ENCODE measurements at regions not wholly inside any gene's neighbourhood (a gene's known extent, or its start where the extent isn't known, plus 50 kb on each side); places are given as distances from the start of the nearest gene placed in this dataset.

DNA sequence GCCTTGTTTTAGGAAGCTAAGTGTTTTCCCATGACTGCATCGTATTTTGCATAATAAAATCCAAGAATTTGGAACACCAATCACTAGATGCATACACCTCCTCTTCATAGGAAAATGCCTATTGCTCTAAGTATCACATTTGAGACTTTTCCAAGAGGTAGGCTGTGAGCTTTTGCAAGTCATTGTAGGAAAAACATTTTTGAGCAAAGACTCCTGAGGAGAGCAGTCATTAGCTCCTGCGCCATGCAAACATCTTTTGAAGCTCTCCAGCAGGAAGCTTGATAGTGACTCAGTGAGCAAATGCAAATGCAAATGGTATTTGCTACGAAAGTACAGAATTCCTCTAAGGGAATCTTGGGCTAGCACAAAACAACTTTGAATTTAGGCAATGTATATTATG is 750.4 kb downstream of the QKI start:
- Histone ChIP-seq H3K4me3 (ENCODE audit: low read length) (no peak overlapping the region), H3K36me3 (replicated peaks; ENCODE audit: insufficient read depth, low read length) (no peaks in the 10 kb centered on the region), H3K4me1 (ENCODE audit: low read length) (no peaks in the 10 kb centered on the region), H3K9me2 (replicated peaks; ENCODE audit: insufficient read depth, low read length) (no peaks in the 10 kb centered on the region), H3K27ac (ENCODE audit: low read length) (no peak overlapping the region), H4K20me1 (ENCODE audit: insufficient read depth, low read length) (no peaks in the 10 kb centered on the region), H3K27me3 (replicated peaks; ENCODE audit: insufficient read depth, low read length) (no peaks in the 10 kb centered on the region), H3F3A (ENCODE audit: insufficient read depth, low read length) (no peaks in the 10 kb centered on the region), H3K4me2 (ENCODE audit: low read depth, low read length) (no peak overlapping the region), H3K9ac (ENCODE audit: low read length) (no peak overlapping the region), H3K9me3 (replicated peaks; ENCODE audit: insufficient read depth, low read length) (no peaks in the 10 kb centered on the region), H2AFZ (ENCODE audit: low read length) (no peak overlapping the region), H3K79me2 (ENCODE audit: low read length) (no peaks in the 10 kb centered on the region)
- DNase-seq = no peak
- TF ChIP-seq, protein P1, sequence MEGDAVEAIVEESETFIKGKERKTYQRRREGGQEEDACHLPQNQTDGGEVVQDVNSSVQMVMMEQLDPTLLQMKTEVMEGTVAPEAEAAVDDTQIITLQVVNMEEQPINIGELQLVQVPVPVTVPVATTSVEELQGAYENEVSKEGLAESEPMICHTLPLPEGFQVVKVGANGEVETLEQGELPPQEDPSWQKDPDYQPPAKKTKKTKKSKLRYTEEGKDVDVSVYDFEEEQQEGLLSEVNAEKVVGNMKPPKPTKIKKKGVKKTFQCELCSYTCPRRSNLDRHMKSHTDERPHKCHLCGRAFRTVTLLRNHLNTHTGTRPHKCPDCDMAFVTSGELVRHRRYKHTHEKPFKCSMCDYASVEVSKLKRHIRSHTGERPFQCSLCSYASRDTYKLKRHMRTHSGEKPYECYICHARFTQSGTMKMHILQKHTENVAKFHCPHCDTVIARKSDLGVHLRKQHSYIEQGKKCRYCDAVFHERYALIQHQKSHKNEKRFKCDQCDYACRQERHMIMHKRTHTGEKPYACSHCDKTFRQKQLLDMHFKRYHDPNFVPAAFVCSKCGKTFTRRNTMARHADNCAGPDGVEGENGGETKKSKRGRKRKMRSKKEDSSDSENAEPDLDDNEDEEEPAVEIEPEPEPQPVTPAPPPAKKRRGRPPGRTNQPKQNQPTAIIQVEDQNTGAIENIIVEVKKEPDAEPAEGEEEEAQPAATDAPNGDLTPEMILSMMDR (IDR thresholded peaks at IDR 0.05; ENCODE audit: low read length) = no peak
- TF ChIP-seq EZH2 (optimal IDR thresholded peaks at IDR 0.05; ENCODE audit: low read depth, low read length) (no peak), EZH2phosphoT487 (IDR thresholded peaks at IDR 0.05; ENCODE audit: low read length) (no peak)

DNA sequence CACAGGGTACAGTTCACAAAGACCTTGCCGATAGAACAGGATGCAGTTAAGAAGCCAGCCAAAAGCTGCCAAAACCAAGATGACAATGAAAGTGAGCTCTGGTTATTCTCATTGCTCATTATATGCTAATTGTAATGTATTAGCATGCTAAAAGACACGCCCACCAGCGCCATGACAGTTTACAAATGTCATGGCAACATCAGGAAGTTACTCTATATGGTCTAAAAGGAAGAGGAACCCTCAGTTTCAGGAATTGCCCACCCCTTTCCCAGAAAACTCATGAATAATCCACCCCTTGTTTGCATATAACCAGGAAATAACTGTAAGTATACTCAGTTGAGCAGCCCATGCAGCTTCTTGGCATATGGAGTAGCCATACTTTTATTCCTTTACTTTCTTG is 748.7 kb downstream of the QKI start:
- Histone ChIP-seq H3K79me2 (ENCODE audit: low read length) (no peaks in the 10 kb centered on the region), H3F3A (ENCODE audit: insufficient read depth, low read length) (no peaks in the 10 kb centered on the region), H3K9me2 (replicated peaks; ENCODE audit: insufficient read depth, low read length) (no peaks in the 10 kb centered on the region), H3K4me3 (ENCODE audit: low read length) (no peak overlapping the region), H3K9me3 (replicated peaks; ENCODE audit: insufficient read depth, low read length) (no peaks in the 10 kb centered on the region), H3K4me2 (ENCODE audit: low read depth, low read length) (no peak overlapping the region), H3K4me1 (ENCODE audit: low read length) (no peaks in the 10 kb centered on the region), H3K27ac (ENCODE audit: low read length) (no peak overlapping the region), H3K9ac (ENCODE audit: low read length) (no peak overlapping the region), H4K20me1 (ENCODE audit: insufficient read depth, low read length) (no peaks in the 10 kb centered on the region), H3K27me3 (replicated peaks; ENCODE audit: insufficient read depth, low read length) (no peaks in the 10 kb centered on the region), H2AFZ (ENCODE audit: low read length) (no peak overlapping the region), H3K36me3 (replicated peaks; ENCODE audit: insufficient read depth, low read length) (no peaks in the 10 kb centered on the region)
- TF ChIP-seq, protein P1 (IDR thresholded peaks at IDR 0.05; ENCODE audit: low read length) = no peak
- TF ChIP-seq EZH2phosphoT487 (IDR thresholded peaks at IDR 0.05; ENCODE audit: low read length) = no peak
- no peak for TF ChIP-seq EZH2 (optimal IDR thresholded peaks at IDR 0.05; ENCODE audit: low read depth, low read length)
- no peak for DNase-seq

DNA sequence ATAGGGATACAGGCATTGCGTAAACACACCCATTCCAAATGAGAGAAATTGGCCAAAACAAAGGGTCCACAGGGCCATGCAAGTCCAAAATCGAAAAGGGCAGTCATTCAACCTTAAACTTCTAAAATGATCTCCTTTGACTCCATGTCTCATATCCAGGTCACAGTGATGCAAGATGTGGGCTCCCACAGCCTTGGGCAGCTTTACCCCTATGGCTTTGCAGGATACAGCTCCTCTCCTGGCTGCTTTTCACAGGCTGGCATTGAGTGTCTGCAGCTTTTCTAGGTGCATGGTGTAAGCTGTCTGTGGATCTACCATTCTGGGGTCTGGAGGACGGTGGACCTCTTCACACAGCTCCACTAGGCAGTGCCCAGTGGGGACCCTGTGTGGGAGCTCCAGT is 744.5 kb downstream of the QKI start:
- Histone ChIP-seq H3K27me3 (replicated peaks; ENCODE audit: insufficient read depth, low read length) (no peaks in the 10 kb centered on the region), H2AFZ (ENCODE audit: low read length) (no peak overlapping the region), H3K79me2 (ENCODE audit: low read length) (no peaks in the 10 kb centered on the region), H3F3A (ENCODE audit: insufficient read depth, low read length) (no peaks in the 10 kb centered on the region), H3K36me3 (replicated peaks; ENCODE audit: insufficient read depth, low read length) (no peaks in the 10 kb centered on the region), H3K4me1 (ENCODE audit: low read length) (no peaks in the 10 kb centered on the region), H3K27ac (ENCODE audit: low read length) (no peak overlapping the region), H3K9me2 (replicated peaks; ENCODE audit: insufficient read depth, low read length) (no peaks in the 10 kb centered on the region), H3K9ac (ENCODE audit: low read length) (no peak overlapping the region), H3K4me3 (ENCODE audit: low read length) (no peak overlapping the region), H4K20me1 (ENCODE audit: insufficient read depth, low read length) (no peaks in the 10 kb centered on the region), H3K4me2 (ENCODE audit: low read depth, low read length) (no peak overlapping the region), H3K9me3 (replicated peaks; ENCODE audit: insufficient read depth, low read length) (no peaks in the 10 kb centered on the region)
- no peak for DNase-seq
- TF ChIP-seq, protein P1 (IDR thresholded peaks at IDR 0.05; ENCODE audit: low read length) = no peak
- TF ChIP-seq EZH2 (optimal IDR thresholded peaks at IDR 0.05; ENCODE audit: low read depth, low read length) (no peak), EZH2phosphoT487 (IDR thresholded peaks at IDR 0.05; ENCODE audit: low read length) (no peak)

Measured in MM.1S (cell line).